HG03342 (cell line): ENCODE measurements at regions not wholly inside any gene's neighbourhood (a gene's known extent, or its start where the extent isn't known, plus 50 kb on each side); places are given as distances from the start of the nearest gene placed in this dataset.

Experiments used
- ATAC-seq: cut with Tn5 transposase; IDR thresholded peaks from one replicate; pipeline ENCODE4 v1.9.1; 2021; ENCODE audit warnings: mild to moderate bottlenecking, moderate library complexity; ENCODE audit not compliant: unreplicated experiment

DNA sequence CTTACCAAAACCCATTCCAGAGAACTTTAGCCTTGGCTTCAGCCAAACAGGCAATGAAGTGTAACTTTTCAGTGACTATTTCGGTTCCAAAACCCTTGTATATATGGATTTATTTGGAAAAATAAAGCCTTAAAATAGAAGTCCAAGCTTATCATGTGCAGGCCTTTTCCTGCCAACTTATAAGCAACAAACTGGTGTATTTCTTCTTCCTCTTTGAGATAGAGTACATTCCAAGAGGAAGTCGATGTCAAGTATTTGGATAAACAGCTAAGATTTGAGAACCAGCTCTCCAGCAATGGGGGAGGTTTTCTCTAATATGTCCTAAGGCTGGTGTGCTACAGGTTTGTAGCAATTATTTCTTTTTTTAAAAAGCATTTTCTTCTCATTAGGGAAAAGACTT is 407.8 kb downstream of the DUSP10 start:
- ATAC-seq: no peak

- ATAC-seq: no peak
These were observed 406.5 kb downstream of the DUSP10 start for GRCh38 chr1:221335161-221336101.

DNA sequence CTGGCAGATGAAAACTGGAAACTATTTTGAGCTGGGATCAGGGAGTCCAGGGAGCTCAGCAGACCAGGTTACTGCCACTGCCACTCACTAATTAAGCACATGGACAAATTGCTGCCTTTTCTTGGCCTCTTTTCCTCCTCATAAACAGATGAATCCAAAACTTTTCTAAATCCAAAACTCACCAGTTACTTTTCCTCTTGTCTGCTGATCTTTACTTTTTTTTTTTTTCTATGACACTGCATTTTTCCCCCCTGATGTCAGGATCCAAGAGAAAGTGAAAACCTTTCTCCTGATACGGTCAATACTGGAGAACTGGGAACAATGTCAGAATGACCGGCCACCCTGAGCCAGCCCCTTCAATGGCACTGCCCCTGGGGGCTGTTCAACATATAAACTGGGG is 405.8 kb downstream of the DUSP10 start:
- ATAC-seq: no peak

GRCh38 chr1:221337106-221337505 is 404.8 kb downstream of the DUSP10 start:
- no peak for ATAC-seq

- ATAC-seq: no peak
These were observed 398.8 kb downstream of the DUSP10 start for GRCh38 chr1:221343136-221343535.

DNA sequence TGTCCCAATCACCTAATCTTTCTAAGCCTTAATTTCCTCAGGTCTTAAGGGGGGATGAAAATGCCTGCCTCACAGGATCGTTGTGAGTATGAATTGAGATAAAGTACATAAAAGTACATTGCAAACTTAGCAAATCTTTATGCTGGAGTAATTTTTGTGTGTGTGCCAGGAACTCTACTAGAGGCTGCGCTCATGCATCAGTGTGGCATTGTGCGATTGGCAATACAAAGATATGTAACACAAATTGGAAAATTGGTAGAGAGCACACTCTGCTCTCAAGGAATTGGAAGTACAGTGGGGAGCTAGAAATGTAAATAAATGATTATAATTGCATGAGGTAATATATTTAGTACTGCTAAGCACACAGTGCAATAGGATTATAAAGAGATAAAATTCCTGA is 398.3 kb downstream of the DUSP10 start:
- ATAC-seq: no peak

DNA sequence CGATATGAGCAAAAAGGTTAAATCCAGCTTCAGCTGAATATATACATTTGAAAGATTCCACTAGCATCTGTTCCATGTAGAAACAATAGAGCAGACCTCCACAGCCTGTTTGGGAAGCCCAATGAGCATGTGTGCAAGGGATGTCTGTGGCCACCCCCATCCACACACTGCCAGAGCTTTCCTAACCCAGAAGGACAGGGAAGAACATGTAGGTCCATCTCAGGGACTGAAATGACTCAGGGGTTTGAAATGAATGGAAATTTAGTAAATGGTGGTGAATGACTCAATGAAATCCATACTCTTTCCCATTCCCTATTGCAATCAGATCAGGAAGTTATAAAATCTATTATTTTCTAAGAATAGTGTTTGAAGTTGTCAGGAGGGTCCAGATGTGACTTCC is 397.2 kb downstream of the DUSP10 start:
- ATAC-seq: no peak

DNA sequence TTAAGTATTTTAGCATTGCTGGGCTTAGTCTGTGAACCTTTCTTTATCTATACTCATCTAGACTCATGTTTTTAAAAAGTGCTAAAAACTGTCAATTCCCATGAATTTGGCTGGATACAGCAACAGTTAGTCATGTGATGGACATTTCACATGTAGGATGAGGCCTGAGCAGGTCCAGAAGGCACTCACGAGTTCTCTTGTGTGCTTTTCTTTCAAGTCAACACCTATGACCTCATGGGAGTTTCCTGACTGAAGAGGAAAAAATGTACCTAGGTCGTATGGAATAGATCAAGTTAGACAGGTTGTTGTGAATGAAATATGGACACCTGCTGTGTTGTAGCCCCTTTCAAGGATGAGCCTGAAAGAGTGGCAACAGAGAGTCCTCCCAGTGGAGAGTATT is 394.2 kb downstream of the DUSP10 start:
- no peak for ATAC-seq

DNA sequence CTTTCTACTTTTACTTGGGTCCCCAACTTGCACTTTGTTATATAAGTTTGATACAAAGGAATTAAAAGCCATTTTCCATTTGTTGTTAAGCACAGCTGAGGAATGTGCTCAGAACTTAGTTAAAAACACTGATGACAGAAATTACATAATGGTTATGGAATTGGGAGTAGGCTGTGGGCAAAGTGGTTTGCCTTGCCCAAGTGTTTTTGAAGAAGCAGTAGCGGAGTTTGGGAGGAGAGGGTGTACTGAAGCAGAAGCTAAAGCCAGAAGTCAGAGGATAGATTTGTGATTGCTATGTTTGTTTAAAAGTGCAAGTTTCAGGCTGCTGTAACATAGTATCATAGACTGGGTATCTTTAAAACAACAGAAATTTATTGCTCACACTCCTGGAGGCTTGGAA is 391.8 kb downstream of the DUSP10 start:
- no peak for ATAC-seq

- ATAC-seq: no peak
These were observed 385.2 kb downstream of the DUSP10 start for GRCh38 chr1:221356693-221357092.

DNA sequence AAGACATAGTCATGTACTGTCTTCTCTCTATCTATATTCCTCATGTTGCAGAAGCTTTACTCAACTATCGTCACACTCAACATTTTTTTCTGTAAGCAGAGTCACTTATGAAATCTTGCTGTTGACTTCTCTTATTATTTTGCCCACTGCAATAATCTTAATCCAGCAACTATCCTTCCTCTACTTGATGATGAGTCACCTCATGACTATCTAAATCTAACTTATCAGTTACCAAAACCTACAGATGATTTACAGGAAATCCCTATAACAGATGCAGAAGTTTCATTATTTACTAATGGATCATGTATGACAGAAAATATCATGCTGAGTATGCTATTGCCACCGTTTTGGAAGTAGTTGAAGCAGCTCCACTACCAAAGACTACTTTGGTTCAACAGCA is 378.9 kb downstream of the DUSP10 start:
- no peak for ATAC-seq

GRCh38 chr1:221366495-221367110 is 375.3 kb downstream of the DUSP10 start:
- no peak for ATAC-seq

GRCh38 chr1:221371705-221372104 is 370.2 kb downstream of the DUSP10 start:
- no peak for ATAC-seq

GRCh38 chr1:221373795-221374194 is 368.1 kb downstream of the DUSP10 start:
- no peak for ATAC-seq

- ATAC-seq: no peak
These were observed 365.6 kb downstream of the DUSP10 start for GRCh38 chr1:221376286-221376685.

- ATAC-seq: no peak
These were observed 359.8 kb downstream of the DUSP10 start for GRCh38 chr1:221381910-221382623.

- ATAC-seq: no peak
These were observed 349.4 kb downstream of the DUSP10 start for GRCh38 chr1:221392453-221392852.

DNA sequence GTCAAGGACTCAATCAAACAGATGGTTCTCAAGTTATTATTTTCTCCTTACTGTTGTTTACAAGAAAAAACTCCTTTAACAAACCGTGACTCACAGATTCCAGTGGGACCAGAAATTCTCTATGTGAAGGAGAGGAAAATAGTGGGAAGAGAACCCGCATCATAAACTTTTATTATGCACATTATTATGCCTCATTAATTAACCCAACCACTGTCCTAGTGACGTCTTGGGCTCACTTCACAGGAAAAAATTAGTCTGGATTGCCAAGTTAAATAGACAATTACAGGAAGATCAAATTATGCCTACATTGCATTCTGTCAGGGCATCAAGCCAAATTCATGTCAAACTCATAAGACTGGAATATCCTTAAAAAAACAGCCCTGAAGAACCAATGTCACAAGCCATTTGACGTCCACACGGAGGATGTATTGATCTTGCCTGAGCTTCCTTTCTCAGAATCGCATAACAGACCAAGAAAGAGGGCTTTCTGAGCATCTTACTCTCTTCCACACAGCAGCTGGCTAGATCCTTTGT is 347.8 kb downstream of the DUSP10 start:
- ATAC-seq: no peak

- no peak for ATAC-seq
These were observed 345.4 kb downstream of the DUSP10 start for GRCh38 chr1:221396526-221396925.

DNA sequence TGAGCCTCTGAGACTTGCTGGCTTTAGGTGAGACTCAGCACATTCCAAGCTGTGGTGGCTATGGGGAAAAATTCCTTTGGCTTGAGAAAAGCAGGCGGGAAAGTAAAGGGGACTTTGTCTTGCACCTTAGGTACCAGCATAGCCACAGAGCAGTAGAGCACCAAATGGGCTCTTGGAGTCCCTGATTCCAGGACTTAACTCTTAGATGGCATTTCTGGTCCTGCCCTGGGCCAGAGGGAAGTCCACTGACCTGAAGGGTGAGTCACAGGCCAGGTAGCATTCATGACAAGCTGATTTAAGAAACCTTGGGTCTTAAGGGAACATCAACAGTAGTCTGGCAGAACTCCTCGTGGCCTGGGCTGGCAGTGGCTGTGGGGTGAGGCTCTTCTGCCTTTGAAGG is 344.7 kb downstream of the DUSP10 start:
- no peak for ATAC-seq

DNA sequence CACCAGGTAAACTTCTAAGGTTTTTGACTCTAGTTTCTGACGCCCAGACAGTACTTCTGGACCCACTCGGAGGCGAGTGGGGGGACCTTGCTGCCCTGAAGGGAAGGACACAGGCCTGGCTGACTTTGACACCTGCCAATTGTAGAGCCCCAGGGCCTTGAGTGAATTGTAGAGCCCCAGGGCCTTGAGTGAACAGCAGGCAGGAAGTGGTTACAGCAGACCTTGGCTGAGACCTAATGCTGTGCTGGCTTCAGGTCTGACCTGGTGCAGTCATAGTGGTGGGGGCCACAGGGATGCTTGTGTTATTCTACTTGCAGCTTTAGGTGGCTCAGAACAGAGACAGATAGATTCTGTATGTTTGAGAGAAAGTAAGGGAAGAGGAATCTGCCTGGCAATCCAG is 344.3 kb downstream of the DUSP10 start:
- no peak for ATAC-seq
